Fibroblast of villous mesenchyme (primary cell): ENCODE measurements at regions not wholly inside any gene's neighbourhood (a gene's known extent, or its start where the extent isn't known, plus 50 kb on each side); places are given as distances from the start of the nearest gene placed in this dataset.
"Not testable (repeated sequence)": the region's sequence is repeated elsewhere in the genome, so short reads cannot be mapped to it uniquely, and the experiment has no call there.

Source experiments
- DNase-seq: peaks from one replicate; pipeline ENCODE4 v3.0.0-alpha.2; 2010; ENCODE audit warnings: low read depth
- H3K4me3 ChIP-seq: 2 replicates; pipeline ENCODE4 v1.5.1; 2011; ENCODE audit warnings: low read depth, mild to moderate bottlenecking, low read length
- TF ChIP-seq, protein P1 (sequence below): IDR thresholded peaks from 2 replicates; pipeline ENCODE4 v1.5.1; 2012; ENCODE audit warnings: low read depth, mild to moderate bottlenecking, low read length; ENCODE audit not compliant: insufficient read depth

- no peak overlapping the region for H3K4me3 ChIP-seq
- no peak for DNase-seq
- TF ChIP-seq, protein P1, sequence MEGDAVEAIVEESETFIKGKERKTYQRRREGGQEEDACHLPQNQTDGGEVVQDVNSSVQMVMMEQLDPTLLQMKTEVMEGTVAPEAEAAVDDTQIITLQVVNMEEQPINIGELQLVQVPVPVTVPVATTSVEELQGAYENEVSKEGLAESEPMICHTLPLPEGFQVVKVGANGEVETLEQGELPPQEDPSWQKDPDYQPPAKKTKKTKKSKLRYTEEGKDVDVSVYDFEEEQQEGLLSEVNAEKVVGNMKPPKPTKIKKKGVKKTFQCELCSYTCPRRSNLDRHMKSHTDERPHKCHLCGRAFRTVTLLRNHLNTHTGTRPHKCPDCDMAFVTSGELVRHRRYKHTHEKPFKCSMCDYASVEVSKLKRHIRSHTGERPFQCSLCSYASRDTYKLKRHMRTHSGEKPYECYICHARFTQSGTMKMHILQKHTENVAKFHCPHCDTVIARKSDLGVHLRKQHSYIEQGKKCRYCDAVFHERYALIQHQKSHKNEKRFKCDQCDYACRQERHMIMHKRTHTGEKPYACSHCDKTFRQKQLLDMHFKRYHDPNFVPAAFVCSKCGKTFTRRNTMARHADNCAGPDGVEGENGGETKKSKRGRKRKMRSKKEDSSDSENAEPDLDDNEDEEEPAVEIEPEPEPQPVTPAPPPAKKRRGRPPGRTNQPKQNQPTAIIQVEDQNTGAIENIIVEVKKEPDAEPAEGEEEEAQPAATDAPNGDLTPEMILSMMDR, result no peak
Measured at GRCh38 chr7:124137664-124138063, 104.8 kb upstream of the TMEM229A start.

DNA sequence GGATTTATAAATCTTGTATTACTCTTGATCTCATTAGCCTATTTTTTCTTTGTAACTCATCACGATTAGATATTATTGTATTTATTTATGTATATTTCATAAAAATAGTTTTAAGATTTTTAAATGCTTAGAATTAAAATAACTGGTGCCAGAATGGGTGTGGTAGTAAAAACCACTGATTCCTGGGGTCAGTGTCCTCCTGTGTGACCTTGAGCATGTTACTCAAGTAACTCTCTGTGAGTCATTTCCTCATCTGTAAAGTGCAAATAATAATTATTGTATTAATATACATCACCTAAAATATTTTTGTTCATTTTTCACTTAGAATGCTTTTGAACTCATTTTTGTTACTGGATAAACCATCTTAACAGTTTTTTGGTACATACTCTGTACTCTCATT, 91.3 kb upstream of the TMEM229A start:
- DNase-seq, result no peak
- TF ChIP-seq, protein P1, result no peak
- H3K4me3 ChIP-seq, result no peak overlapping the region

- DNase-seq, result no peak
- TF ChIP-seq, protein P1, result no peak
Measured at GRCh38 chr7:124120911-124121310, 88.0 kb upstream of the TMEM229A start.

DNA sequence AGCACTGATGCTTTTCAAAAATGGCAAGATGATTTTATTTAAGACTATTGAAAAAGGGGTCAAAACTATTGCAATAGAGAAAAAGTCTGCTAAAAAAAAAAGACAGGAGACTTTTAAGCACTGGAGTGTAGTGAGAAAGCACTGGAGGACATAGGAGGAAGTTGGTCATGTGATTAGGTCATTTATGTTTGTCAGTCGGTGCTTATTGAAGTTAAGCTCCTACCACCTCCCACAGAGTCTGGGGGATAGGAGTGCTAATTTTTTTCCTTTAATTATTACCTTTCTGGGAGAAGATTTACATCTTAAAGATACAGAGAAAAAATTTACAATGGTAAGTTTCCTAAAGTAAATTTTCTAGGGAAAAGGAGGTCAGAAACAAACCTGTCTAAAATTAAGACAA, 80.2 kb upstream of the TMEM229A start:
- DNase-seq, result no peak
- no peak overlapping the region for H3K4me3 ChIP-seq
- TF ChIP-seq, protein P1, result no peak

More at GRCh38 chr7:124120911-124121310, 88.0 kb upstream of the TMEM229A start:
- no peak overlapping the region for H3K4me3 ChIP-seq

- TF ChIP-seq, protein P1, result no peak
- DNase-seq, result no peak
- H3K4me3 ChIP-seq, result no peak overlapping the region
Measured at GRCh38 chr7:124106575-124106974, 73.7 kb upstream of the TMEM229A start.

- H3K4me3 ChIP-seq, result no peak overlapping the region
- TF ChIP-seq, protein P1, result peak; percentile 47
- peak; percentile 18 for DNase-seq
Measured at GRCh38 chr7:124101173-124101768, 68.4 kb upstream of the TMEM229A start.

GRCh38 chr7:124100190-124100589, 67.3 kb upstream of the TMEM229A start:
- TF ChIP-seq, protein P1, result no peak
- no peak for DNase-seq
- no peak overlapping the region for H3K4me3 ChIP-seq

DNA sequence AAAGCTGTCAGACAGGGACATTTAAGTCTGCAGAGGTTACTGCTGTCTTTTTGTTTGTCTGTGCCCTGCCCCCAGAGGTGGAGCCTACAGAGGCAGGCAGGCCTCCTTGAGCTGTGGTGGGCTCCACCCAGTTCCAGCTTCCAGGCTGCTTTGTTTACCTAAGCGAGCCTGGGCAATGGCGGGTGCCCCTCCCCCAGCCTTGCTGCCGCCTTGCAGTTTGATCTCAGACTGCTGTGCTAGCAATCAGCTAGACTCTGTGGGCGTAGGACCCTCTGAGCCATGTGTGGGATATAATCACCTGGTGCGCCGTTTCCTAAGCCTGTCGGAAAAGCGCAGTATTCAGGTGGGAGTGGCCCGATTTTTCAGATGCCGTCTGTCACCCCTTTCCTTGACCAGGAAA, 66.7 kb upstream of the TMEM229A start:
- H3K4me3 ChIP-seq, DNase-seq: not testable (repeated sequence)
